ENCODE measurements at regions not wholly inside any gene's neighbourhood (a gene's known extent, or its start where the extent isn't known, plus 50 kb on each side); places are given as distances from the start of the nearest gene placed in this dataset.

DNA sequence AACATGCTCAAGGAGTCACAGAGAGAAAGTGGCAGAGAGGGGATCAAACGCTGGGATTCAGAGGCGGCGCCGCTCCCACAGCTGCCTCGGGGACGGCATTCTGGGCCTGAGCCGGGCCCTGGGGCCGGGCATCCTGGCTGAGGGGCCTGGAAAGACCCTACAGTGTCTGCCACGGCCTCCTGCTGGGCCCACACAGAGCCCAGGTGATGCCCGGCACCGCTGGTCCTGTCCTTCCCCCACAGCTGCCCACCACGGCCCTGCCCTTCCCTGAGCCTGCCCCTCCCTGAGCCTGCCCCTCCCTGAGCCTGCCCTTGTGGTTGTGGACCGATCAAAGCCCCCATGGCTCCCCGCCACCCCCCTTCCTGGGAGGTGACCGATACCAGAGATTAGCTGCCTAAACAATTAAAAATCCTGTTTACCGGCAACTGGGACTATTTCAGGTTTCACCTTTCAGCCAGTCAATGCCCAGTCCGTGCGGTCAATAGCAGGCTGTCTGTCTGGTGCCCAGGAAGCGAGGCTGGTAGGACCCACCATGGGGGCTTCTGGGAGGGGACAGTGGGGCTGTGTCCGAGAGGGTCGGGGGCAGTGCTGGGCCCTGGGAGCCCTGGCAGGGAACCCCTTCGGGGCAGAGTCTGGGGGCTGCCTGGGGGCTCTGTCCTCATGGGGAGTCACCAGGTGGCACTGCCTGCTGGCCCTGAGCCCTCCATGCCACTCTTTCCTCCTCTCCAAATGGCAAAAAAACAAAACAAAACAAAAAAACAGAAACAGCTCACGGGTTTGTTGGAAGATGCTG lies 55.4 kb upstream of the GATA5 start:
- TF ChIP-seq, protein P1, sequence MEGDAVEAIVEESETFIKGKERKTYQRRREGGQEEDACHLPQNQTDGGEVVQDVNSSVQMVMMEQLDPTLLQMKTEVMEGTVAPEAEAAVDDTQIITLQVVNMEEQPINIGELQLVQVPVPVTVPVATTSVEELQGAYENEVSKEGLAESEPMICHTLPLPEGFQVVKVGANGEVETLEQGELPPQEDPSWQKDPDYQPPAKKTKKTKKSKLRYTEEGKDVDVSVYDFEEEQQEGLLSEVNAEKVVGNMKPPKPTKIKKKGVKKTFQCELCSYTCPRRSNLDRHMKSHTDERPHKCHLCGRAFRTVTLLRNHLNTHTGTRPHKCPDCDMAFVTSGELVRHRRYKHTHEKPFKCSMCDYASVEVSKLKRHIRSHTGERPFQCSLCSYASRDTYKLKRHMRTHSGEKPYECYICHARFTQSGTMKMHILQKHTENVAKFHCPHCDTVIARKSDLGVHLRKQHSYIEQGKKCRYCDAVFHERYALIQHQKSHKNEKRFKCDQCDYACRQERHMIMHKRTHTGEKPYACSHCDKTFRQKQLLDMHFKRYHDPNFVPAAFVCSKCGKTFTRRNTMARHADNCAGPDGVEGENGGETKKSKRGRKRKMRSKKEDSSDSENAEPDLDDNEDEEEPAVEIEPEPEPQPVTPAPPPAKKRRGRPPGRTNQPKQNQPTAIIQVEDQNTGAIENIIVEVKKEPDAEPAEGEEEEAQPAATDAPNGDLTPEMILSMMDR (conservative IDR thresholded peaks at IDR 0.05; ENCODE audit: low read depth, low read length) = no peak
- H3K4me1 ChIP-seq (ENCODE audit: low read depth, poor library complexity, severe bottlenecking) = no peaks in the 10 kb centered on the region

DNA sequence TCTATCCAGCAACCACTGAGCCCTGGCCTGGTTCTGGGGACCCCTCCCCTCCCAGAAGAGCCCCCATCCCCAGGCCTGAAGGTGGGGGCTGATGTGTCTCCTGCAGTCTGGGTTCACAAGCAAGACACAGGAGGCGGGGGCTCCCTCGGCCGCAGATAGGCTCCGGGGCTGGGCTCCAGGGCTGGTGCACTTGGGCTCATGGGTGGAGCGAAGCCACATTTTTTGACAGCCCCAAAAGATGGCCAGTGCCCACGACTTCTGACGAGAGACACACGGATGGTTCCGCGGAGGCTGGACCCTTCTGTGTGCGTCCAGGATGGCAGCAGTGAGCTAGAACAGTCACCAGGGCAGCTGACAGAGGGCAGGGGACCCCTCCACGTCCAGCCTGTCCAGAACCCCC lies 57.1 kb upstream of the GATA5 start:
- Histone ChIP-seq H2AFZ (ENCODE audit: low read depth) (no peak overlapping the region), H3K9ac (no peak overlapping the region), H3K79me2 (ENCODE audit: insufficient read depth, low read depth) (no peaks in the 10 kb centered on the region), H3K36me3 (ENCODE audit: insufficient read depth) (no peaks in the 10 kb centered on the region), H4K20me1 (ENCODE audit: insufficient read depth) (no peaks in the 10 kb centered on the region), H3K27me3 (ENCODE audit: insufficient read depth, low read depth) (peaks cover 98% of the 10 kb centered on the region), H3K4me3 (IDR thresholded peaks at IDR 0.05; ENCODE audit: insufficient read depth, low read depth, low read length) (no peak overlapping the region), H3K4me2 (no peak overlapping the region), H3K27ac (no peak overlapping the region), H3K4me1 (ENCODE audit: low read depth, poor library complexity, severe bottlenecking) (no peaks in the 10 kb centered on the region)
- TF ChIP-seq, protein P1 (conservative IDR thresholded peaks at IDR 0.05; ENCODE audit: low read depth, low read length) = no peak

More for the DNA sequence above, 55.4 kb upstream of the GATA5 start:
- Histone ChIP-seq H3K79me2 (ENCODE audit: insufficient read depth, low read depth) (no peaks in the 10 kb centered on the region), H3K27me3 (ENCODE audit: insufficient read depth, low read depth) (peaks cover 98% of the 10 kb centered on the region), H3K4me3 (IDR thresholded peaks at IDR 0.05; ENCODE audit: insufficient read depth, low read depth, low read length) (no peak overlapping the region), H3K36me3 (ENCODE audit: insufficient read depth) (no peaks in the 10 kb centered on the region), H3K4me2 (no peak overlapping the region), H2AFZ (ENCODE audit: low read depth) (no peak overlapping the region), H3K27ac (no peak overlapping the region), H4K20me1 (ENCODE audit: insufficient read depth) (no peaks in the 10 kb centered on the region), H3K9ac (no peak overlapping the region)

DNA sequence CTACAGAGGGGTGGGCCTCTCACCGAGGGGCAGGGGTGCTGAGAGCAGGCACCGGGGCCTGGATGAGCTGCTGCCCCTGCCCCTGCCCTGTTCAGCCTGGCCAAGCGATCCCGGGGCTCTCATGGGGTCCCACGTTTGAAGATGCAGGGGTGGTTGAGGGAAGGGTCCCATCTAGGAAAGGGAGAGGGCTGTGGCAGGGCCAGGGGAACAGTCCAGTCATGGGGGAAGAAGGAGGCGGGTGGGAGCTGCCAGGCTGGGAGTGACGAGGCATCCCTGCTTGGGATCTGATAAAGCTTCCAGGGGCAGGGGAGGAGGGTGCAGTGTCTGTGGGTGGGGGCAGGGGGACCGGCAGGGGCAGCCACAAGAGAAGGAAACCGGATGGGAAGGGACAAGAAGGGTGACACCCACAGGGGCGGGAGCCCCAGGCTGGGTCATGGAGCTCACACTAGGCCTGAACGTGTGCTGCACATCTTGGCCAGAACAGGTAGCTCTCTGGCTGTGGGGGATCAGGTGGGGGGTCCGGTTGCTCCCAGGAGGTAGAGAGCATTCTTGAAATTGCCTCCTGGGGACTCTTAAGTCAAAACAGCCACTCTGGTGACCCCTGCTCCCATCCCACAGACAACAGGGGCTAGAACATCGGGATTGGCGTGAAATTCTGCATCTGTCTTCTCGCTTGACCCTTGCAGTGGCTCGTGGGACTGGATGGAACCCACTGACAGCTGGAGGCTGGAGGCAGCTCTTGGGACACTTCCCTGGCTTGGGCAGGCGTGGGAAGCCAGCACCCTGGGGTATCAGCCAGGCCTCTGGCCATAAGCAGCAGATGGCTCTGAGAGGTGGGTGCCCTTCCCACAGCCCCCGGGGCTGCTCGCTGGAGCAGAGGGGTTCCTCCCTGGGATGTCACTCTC lies 58.0 kb upstream of the GATA5 start:
- TF ChIP-seq, protein P1 (conservative IDR thresholded peaks at IDR 0.05; ENCODE audit: low read depth, low read length) = no peak
- H2AFZ ChIP-seq (ENCODE audit: low read depth) = no peak overlapping the region
- no peaks in the 10 kb centered on the region for H3K79me2 ChIP-seq (ENCODE audit: insufficient read depth, low read depth)
- no peaks in the 10 kb centered on the region for H3K4me1 ChIP-seq (ENCODE audit: low read depth, poor library complexity, severe bottlenecking)
- H3K4me2 ChIP-seq = no peak overlapping the region
- H3K27ac ChIP-seq = no peak overlapping the region
- H3K4me3 ChIP-seq (IDR thresholded peaks at IDR 0.05; ENCODE audit: insufficient read depth, low read depth, low read length) = no peak overlapping the region
- H4K20me1 ChIP-seq (ENCODE audit: insufficient read depth) = no peaks in the 10 kb centered on the region
- peaks cover 98% of the 10 kb centered on the region for H3K27me3 ChIP-seq (ENCODE audit: insufficient read depth, low read depth)
- no peak overlapping the region for H3K9ac ChIP-seq
- no peaks in the 10 kb centered on the region for H3K36me3 ChIP-seq (ENCODE audit: insufficient read depth)

DNA sequence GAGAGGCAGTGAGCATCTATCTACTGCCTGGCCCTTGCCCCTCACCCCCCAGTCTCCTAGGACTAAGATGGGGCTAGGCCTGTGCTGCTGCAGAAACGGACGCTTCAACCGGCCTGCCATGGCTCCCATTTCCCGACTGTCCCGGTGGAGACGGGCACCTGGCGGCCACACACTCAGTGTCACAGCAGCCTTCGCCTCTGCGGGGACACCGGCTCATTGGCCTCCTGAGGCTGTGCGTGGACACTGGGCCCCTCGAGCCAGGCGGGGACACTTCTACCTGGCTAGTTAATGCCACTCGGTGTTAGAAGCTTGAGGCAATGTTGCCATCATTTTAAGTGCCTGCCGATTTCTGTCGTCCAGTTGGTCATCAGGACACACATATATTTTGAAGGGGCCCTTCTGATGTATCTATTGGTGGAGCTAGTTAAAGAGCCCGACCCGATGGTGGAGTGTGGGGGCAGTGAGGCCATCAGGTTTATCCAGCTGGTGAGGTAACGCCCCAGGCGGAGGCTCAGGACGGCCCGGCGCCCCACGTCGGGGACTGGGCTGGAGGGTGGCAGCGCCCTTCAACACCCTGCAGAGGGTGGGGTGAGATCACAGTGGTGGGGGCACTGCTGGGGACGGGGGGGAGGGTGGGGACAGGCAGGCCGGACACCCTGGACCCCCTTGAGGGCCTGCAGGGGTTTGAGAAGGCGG lies 58.9 kb upstream of the GATA5 start:
- no peaks in the 10 kb centered on the region for H3K79me2 ChIP-seq (ENCODE audit: insufficient read depth, low read depth)
- no peaks in the 10 kb centered on the region for H3K36me3 ChIP-seq (ENCODE audit: insufficient read depth)
- H3K27ac ChIP-seq = no peak overlapping the region
- H3K4me3 ChIP-seq (IDR thresholded peaks at IDR 0.05; ENCODE audit: insufficient read depth, low read depth, low read length) = no peak overlapping the region
- H4K20me1 ChIP-seq (ENCODE audit: insufficient read depth) = no peaks in the 10 kb centered on the region
- H3K27me3 ChIP-seq (ENCODE audit: insufficient read depth, low read depth) = peaks cover 98% of the 10 kb centered on the region
- H3K4me1 ChIP-seq (ENCODE audit: low read depth, poor library complexity, severe bottlenecking) = no peaks in the 10 kb centered on the region
- TF ChIP-seq, protein P1 (conservative IDR thresholded peaks at IDR 0.05; ENCODE audit: low read depth, low read length) = no peak
- no peak overlapping the region for H2AFZ ChIP-seq (ENCODE audit: low read depth)
- no peak overlapping the region for H3K9ac ChIP-seq
- H3K4me2 ChIP-seq = no peak overlapping the region
